ENCODE measurements at regions not wholly inside any gene's neighbourhood (a gene's known extent, or its start where the extent isn't known, plus 50 kb on each side); places are given as distances from the start of the nearest gene placed in this dataset.

- TF ChIP-seq CTCF (conservative IDR thresholded peaks at IDR 0.05 in 1 of 2, IDR thresholded peaks at IDR 0.05 in 1 of 2; ENCODE audit: low read depth in 1 of 2, low read length in 2 of 2): no peak
- TF ChIP-seq EZH2 (IDR thresholded peaks at IDR 0.05; ENCODE audit: low read length, missing control alignments): no peak
Measured at GRCh38 chr18:78531637-78532036, 448.0 kb upstream of the SALL3 start.

All from fibroblast of lung (primary cell).